HTR-8/SVneo (cell line): ENCODE measurements at regions not wholly inside any gene's neighbourhood (a gene's known extent, or its start where the extent isn't known, plus 50 kb on each side); places are given as distances from the start of the nearest gene placed in this dataset.
A peak's percentile ranks its signal among the peaks of the same experiment; 100 is the strongest.
"Not testable (repeated sequence)": the region's sequence is repeated elsewhere in the genome, so short reads cannot be mapped to it uniquely, and the experiment has no call there.

Experiments used
- DNase-seq: peaks from one replicate; pipeline ENCODE4 v3.0.0; 2011; ENCODE audit warnings: low spot score, mixed read lengths; ENCODE audit not compliant: insufficient read length
- FAIRE-seq: peaks from 2 replicates; lab custom pipeline; 2011; peaks lifted over from hg19 to GRCh38; lab: Jason Lieb, UNC

GRCh38 chr7:67301667-67302066 is 305.0 kb downstream of the TYW1 start:
- DNase-seq (no peak), FAIRE-seq (no peak)

GRCh38 chr7:67302113-67303039 is 305.7 kb downstream of the TYW1 start:
- FAIRE-seq = no peak
- peak; percentile 95 for DNase-seq

DNA sequence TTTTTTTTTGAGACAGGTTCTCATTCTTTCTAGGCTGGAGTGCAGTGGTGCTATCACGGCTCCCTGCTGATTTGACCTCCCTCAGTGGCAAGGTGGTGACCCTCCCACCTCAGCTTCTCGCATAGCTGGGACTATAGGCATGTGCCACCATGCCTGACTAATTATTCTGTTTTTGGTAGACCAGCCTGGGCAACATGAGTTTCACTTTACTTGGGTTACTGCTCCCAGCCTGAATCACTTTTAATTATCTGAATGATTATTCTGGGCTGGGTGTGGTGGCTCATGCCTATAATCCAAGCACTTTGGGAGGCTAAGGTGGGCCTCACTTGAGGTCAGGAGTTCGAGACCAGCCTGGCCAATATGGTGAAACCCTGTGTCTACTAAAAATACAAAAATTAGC is 308.2 kb downstream of the TYW1 start:
- not testable (repeated sequence) for DNase-seq, FAIRE-seq

- FAIRE-seq = no peak
- DNase-seq = no peak
These were observed 309.7 kb downstream of the TYW1 start for GRCh38 chr7:67306331-67306730.

DNA sequence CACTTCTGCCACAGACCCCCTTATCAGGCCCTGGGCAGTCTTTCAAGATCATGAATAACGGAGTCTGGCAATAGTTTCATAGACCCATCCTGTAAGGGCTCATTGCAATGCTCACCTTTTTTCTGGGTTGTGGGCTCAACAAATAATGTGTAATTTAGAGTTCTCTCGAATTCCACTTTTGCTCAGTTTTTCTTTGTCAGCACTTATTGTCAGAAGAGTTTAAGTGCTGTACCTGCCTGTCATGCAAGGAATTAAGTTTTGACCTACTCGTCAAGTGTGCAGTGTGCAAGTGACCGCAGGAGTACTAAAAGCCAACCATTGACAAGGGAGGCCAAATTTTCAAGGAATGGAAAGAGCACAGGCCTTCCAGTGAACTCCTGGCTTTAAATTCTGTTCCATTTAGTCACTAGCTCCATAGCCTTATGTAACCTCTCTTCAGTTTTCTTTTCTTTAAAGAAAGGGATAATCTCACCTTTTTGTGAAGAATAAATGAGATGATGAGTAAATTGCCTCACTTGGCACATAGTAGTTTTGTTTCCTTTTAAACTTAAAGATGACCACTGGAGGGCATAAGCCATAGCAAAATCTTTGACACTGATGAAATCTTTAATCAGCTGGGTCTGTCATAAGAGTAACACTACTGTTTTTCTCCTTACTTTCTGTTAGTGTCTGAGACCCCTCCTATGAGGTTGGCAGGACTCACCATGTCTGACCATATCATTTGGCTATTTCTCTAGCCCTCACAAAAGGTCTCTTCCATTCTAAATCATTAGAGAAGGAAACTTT is 313.3 kb downstream of the TYW1 start:
- no peak for FAIRE-seq
- DNase-seq = no peak

DNA sequence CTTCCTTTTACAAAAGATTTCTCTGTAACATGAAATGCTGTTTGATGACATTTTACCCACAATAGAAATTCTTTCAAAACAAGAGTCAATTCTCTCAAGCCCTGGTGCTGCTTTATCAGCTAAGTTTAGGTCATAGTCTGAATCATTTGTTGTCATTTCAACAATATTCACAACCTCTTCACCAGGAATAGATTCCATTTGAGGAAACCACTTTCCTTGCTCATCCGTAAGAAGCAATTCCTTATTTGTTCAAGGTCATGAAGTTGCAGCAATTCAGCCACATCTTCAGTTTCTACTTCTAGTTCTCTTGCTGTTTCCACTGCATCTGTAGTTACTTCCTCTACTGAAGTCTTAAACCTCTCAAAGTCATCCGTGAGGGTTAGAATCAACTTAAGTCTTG is 315.3 kb downstream of the TYW1 start:
- FAIRE-seq (no peak), DNase-seq (no peak)

DNA sequence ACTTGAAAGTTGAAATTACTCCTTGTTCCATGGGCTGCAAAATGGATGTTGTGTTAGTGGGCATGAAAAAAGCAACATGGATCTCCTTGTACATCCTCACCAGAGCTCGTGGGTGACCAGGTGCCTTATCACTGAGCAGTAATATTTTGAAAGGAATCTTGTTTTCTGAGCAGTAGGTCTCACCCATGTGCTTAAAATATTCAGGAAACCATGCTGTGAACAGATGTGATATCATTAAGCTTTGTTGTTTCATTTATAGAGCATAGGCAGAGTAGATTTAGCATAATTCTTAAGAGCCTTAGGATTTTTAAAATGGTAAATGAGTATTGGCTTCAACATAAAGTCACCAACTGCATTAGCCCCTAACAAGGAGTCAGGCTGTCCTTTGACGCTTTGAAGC is 316.6 kb downstream of the TYW1 start:
- FAIRE-seq (no peak), DNase-seq (no peak)

GRCh38 chr7:67316902-67317301 is 320.3 kb downstream of the TYW1 start:
- DNase-seq, FAIRE-seq: not testable (repeated sequence)

GRCh38 chr7:67328257-67328656 is 331.6 kb downstream of the TYW1 start:
- not testable (repeated sequence) for FAIRE-seq, DNase-seq

GRCh38 chr7:67335165-67335564 is 338.5 kb downstream of the TYW1 start:
- peak; percentile 62 for FAIRE-seq
- not testable (repeated sequence) for DNase-seq

DNA sequence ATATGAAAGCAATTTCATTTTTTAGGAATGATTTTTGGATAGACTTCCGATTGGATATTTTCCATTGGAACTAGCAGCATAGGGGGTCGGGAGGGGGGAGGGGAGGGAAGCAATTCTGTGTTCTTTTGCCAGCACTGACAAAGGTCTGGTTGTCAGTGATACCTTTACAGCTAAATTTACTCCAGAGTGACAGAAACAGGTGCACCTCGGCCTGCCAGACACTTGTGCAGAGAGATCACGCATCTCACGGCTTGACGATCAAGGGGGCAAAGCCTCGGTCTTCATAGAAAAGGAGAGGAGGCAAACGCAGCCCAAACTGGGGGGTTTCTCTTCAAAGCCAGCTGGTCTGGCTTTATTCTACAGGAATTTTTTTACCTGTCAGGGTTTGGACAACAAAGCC is 339.0 kb downstream of the TYW1 start:
- DNase-seq, FAIRE-seq: not testable (repeated sequence)

DNA sequence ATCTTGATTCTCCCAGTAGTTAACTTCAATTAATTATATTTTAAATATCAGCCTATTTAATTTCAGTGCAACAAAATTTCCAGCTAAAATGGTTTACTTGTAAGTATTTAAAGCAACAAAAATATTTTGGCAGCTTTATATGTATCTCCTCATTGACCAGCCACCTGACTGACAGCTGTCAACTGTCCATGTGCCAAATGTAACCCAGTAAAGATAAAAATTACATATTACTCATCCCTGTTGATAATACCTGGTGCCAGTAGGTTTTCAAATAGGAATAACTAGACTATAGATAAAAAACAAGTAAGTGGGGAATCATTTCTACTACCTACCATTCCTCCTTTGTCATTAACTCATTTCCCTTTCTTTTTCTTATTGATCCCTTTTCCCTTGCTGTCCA is 341.9 kb downstream of the TYW1 start:
- DNase-seq, FAIRE-seq: not testable (repeated sequence)

DNA sequence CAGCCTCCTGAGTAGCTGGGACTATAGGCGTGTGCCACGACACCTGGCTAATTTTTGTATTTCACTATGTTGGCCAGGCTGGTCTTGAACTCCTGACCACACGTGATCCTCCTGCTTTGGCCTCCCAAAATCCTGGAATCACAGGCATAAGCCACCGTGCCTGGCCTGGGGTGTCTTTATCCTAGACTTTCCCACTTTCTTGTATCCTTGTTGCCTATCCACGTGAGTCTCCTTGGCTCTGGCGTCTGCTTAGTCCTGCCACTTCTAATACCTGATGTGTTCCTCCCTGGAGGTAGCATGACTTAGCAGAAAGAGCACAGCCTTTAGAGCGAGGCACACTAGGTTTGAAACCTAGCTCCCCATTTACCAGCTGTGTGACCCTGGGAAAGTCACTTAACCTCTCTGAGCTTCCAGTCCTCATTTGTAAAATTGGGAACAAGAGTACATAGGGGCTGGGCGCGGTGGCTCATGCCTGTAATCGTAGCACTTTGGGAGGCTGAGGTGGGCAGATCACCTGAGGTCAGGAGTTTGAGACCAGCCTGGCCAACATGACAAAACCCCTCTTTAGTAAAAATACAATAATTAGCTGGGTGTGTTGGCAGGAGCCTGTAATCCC is 344.6 kb downstream of the TYW1 start:
- no peak for FAIRE-seq

DNA sequence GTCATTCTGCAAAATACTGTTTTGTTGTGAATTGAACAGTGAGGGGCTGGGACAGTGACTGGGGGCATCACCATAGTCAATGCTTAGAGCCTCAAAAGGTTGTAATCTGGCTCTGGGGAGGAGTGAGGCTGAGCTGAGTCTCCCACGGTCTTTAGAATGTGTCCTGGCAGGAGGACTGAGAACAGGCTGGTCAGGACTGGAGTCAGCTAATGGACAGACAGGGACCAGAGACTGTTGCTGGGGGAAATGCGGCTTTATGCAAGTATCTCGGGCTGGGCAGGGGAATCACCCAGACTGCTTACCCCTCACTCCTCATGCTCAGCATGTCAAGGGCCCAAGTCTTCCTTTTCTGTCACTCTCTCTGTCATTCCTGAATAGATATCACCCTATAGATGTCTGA is 346.5 kb downstream of the TYW1 start:
- DNase-seq = no peak
- FAIRE-seq = no peak

More for the DNA sequence above, 344.6 kb downstream of the TYW1 start:
- DNase-seq = no peak

DNA sequence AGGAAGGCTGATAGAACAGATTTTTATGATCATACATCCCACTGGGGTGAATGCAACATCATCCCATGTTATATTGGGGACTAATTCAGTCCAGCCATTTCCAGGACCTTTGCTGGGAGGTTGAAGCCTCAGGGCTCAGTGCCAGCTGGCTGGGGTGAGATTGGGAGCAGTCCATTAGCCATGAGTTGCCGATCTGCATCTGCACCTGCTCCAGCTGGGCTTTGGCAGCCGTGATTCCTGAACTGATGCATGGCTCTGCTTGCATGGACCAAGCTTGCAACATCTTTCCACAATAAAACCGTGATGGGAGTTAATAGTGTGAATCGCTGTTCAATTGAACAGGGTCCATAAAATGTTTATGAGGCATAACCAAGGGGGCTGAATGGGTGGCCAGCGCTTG is 346.9 kb downstream of the TYW1 start:
- DNase-seq = no peak
- no peak for FAIRE-seq

DNA sequence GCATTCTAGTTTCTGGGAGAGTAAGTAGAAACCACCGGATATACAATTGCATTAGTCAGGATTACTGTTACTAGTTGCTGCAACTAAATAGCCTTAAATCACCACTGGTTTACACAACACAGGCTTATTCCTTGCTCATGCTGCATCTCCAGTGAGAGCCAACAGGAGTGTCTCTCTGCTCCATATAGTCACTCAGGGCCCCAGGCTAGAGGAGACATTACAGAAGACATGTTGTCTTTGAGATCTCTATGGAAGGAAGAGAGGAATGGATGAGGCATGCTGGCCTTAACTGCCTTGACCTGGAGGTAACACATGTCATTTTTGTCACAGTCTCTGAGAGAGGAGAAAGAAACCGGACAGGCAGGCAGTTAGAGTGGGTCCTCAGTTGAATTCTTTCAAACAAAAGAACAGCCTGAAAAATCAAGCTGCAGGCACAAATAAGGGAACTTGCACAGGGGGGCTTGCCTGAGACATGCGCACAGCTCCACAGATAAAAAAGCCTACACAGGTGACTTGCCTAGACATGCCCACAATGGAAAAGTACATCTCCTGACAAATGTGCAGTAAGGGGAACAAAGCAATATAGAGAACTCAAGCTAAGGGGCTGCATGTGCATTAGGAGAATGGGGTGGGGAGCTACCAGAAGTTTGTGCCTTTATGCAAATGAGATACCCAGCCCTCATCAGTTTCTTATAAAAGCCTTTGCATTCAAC is 348.0 kb downstream of the TYW1 start:
- FAIRE-seq (no peak), DNase-seq (no peak)

DNA sequence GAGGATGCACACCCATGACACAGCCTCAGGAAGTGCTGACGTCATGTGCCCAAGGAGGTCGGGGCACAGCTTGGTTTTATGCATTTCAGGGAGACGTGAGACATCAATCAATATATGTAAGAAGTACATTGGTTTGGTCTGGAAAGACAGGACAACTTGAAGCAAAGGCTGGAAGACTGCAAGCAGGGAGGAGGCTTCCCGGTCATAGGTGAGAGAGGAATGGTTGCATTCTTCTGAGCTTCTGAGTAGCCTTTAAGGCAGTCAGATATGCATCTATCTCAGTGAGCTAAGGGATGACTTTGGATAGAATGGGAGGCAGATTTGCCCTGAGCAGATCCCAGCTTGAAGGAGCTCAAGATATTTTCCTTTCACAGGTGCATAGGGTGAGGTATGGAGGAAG is 349.5 kb downstream of the TYW1 start:
- no peak for FAIRE-seq
- no peak for DNase-seq

DNA sequence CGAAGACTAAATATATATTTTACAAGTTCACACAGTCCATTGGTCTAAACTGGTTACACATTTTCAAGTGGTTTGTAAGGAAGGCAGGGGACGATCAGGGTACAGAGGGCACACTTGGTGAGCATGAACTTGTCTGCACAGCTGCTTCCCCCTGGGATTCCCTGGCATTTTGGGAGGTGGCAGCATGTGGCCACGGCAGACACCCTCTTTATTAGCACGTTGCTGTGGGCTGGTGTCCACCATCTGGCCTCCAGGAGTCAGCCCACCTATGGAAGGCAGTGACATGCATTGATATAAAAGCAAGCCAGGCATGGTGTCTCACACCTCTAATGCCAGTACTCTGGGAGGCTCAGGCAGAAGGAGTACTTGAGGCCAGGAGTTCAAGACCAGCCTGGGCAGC is 350.2 kb downstream of the TYW1 start:
- no peak for DNase-seq
- no peak for FAIRE-seq

DNA sequence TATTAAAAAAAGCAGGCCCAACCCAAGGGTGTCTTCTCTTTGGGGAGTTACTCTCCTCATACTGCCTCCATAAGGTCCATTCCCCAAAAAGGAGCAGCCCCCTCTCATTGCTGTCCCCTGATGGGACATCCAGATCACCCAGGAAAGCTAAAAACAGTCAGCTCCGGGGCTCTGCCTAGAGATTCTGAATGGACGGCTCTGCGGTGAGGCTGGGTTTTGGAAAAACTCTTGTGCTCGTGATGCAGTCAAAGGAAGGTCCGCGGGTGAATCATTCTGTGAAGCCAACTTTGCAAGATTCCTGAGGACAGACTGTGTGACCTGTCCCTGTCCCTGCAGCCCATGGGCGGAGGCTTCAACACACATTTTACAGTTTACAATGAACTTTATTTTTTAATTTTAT is 351.5 kb downstream of the TYW1 start:
- FAIRE-seq (no peak), DNase-seq (no peak)

DNA sequence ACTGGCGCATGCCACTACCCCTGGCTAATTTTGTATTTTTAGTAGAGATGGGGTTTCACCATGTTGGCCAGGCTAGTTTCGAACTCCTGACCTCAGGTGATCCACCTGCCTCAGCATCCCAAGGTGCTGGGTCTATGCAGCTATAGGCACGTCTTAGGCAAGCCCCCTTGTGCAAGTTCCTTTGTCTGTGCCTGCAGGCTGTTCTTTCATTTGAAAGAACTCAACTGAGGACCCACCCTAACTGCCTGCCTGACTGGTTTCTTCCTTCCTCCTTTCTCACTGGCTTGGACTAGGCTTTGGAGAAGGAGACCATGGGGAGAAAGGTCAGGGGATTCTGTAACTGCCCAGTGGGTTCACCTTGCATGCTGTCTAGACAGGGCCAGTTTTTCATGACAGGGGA is 361.0 kb downstream of the TYW1 start:
- FAIRE-seq, DNase-seq: not testable (repeated sequence)
